SU-DHL-6 (cell line): ENCODE measurements at regions not wholly inside any gene's neighbourhood (a gene's known extent, or its start where the extent isn't known, plus 50 kb on each side); places are given as distances from the start of the nearest gene placed in this dataset.

Experiments
- EZH2phosphoT487 ChIP-seq: fragments of 200-600 bp; sonication (generic), shearing (Covaris generic); conservative IDR thresholded peaks from 2 replicates; pipeline ENCODE4 v1.6.1; 2018; ENCODE audit warnings: mild to moderate bottlenecking, antibody characterized with exemption, low read length, moderate library complexity, mixed read lengths
- TF ChIP-seq, protein P1 (sequence below): fragments of 200-600 bp; sonication (generic); IDR thresholded peaks from one replicate; pipeline ENCODE4 v1.5.1; 2017; ENCODE audit warnings: antibody characterized with exemption, mild to moderate bottlenecking, low read length, moderate library complexity; ENCODE audit not compliant: insufficient read depth, poor library complexity, severe bottlenecking

DNA sequence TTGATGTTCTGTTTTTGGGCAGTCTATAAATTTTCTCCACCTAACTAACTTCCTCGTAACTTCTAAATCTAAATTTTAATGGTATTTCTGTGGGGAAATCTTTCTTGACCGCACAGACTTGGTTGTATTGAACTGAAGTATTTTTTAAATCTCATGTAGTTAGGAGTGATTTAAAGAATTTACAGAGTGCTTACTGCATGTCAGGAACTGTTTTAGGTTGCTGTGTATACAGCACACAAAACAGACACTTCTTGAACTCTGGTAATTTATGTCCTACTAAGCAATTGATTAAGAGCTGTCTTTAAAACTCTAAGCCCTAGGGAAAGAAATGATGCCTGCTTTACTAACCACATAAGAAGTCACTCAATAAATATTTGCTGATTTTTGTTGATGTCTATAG is 1350.2 kb downstream of the ZPLD1 start:
- TF ChIP-seq, protein P1, sequence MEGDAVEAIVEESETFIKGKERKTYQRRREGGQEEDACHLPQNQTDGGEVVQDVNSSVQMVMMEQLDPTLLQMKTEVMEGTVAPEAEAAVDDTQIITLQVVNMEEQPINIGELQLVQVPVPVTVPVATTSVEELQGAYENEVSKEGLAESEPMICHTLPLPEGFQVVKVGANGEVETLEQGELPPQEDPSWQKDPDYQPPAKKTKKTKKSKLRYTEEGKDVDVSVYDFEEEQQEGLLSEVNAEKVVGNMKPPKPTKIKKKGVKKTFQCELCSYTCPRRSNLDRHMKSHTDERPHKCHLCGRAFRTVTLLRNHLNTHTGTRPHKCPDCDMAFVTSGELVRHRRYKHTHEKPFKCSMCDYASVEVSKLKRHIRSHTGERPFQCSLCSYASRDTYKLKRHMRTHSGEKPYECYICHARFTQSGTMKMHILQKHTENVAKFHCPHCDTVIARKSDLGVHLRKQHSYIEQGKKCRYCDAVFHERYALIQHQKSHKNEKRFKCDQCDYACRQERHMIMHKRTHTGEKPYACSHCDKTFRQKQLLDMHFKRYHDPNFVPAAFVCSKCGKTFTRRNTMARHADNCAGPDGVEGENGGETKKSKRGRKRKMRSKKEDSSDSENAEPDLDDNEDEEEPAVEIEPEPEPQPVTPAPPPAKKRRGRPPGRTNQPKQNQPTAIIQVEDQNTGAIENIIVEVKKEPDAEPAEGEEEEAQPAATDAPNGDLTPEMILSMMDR: no peak
- TF ChIP-seq EZH2phosphoT487: no peak
